ENCODE measurements at regions not wholly inside any gene's neighbourhood (a gene's known extent, or its start where the extent isn't known, plus 50 kb on each side); places are given as distances from the start of the nearest gene placed in this dataset.

GRCh38 chr9:13627502-13627901 is 348.0 kb upstream of the MPDZ start:
- H3K9ac ChIP-seq (ENCODE audit: low read depth in 1 of 2, low read length in 2 of 2): no peak overlapping the region
- no peak overlapping the region for H3K4me3 ChIP-seq (ENCODE audit: low read depth in 1 of 3, low read length in 3 of 3)
- H3K36me3 ChIP-seq (ENCODE audit: control insufficient read depth in 4 of 4, insufficient read depth in 3 of 4, low read depth in 1 of 4, low read length in 3 of 4): no peaks in the 10 kb centered on the region
- peaks cover 0 to 3% (median under 1%) of the 10 kb centered on the region in 4 donors for H3K9me3 ChIP-seq (ENCODE audit: control insufficient read depth in 4 of 4, low read length in 3 of 4)
- WGBS: 92% methylated on average over 3 of the region's 3 CpGs
- no peaks in the 10 kb centered on the region for H3K27me3 ChIP-seq (ENCODE audit: control insufficient read depth in 4 of 4, insufficient read depth in 4 of 4, low read length in 3 of 4)
- DNase-seq (ENCODE audit: low spot score): no peak
- TF ChIP-seq FOXA2 (IDR thresholded peaks at IDR 0.05) (no peak), NR2F2 (IDR thresholded peaks at IDR 0.05) (no peak), RXRA (IDR thresholded peaks at IDR 0.05) (no peak)
- TF ChIP-seq, protein P1, sequence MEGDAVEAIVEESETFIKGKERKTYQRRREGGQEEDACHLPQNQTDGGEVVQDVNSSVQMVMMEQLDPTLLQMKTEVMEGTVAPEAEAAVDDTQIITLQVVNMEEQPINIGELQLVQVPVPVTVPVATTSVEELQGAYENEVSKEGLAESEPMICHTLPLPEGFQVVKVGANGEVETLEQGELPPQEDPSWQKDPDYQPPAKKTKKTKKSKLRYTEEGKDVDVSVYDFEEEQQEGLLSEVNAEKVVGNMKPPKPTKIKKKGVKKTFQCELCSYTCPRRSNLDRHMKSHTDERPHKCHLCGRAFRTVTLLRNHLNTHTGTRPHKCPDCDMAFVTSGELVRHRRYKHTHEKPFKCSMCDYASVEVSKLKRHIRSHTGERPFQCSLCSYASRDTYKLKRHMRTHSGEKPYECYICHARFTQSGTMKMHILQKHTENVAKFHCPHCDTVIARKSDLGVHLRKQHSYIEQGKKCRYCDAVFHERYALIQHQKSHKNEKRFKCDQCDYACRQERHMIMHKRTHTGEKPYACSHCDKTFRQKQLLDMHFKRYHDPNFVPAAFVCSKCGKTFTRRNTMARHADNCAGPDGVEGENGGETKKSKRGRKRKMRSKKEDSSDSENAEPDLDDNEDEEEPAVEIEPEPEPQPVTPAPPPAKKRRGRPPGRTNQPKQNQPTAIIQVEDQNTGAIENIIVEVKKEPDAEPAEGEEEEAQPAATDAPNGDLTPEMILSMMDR (IDR thresholded peaks at IDR 0.05; ENCODE audit: low read depth, low read length, missing input control): no peak
- H3K4me1 ChIP-seq (ENCODE audit: control insufficient read depth in 4 of 4, insufficient read depth in 4 of 4, low read length in 3 of 4): no peaks in the 10 kb centered on the region
- no peak overlapping the region for H3K27ac ChIP-seq (ENCODE audit: low read depth in 1 of 2, low read length in 2 of 2)

- no peak for TF ChIP-seq GABPA (IDR thresholded peaks at IDR 0.05 in 1 of 2, conservative IDR thresholded peaks at IDR 0.05 in 1 of 2)
- TF ChIP-seq SP1 (IDR thresholded peaks at IDR 0.05): no peak
- TF ChIP-seq YY1 (IDR thresholded peaks at IDR 0.05): no peak
- TF ChIP-seq NR2F2 (IDR thresholded peaks at IDR 0.05): no peak
- TF ChIP-seq FOXA2 (IDR thresholded peaks at IDR 0.05): no peak
- no peak for TF ChIP-seq ATF3 (IDR thresholded peaks at IDR 0.05)
- no peak for TF ChIP-seq MAX (IDR thresholded peaks at IDR 0.05)
- no peak for TF ChIP-seq TAF1 (conservative IDR thresholded peaks at IDR 0.05)
- TF ChIP-seq ZBTB33 (IDR thresholded peaks at IDR 0.05): no peak
- no peak for TF ChIP-seq EGR1 (IDR thresholded peaks at IDR 0.05; ENCODE audit: low read depth in 2 of 2)
- no peak for TF ChIP-seq HNF4A (conservative IDR thresholded peaks at IDR 0.05)
- no peak for TF ChIP-seq RXRA (IDR thresholded peaks at IDR 0.05)
- TF ChIP-seq JUND (IDR thresholded peaks at IDR 0.05): no peak
- no peak for TF ChIP-seq HNF4G (IDR thresholded peaks at IDR 0.05)
- Histone ChIP-seq H3K9me3 (ENCODE audit: control insufficient read depth in 4 of 4, low read length in 3 of 4) (peaks cover 0 to 3% (median under 1%) of the 10 kb centered on the region in 4 donors), H3K9ac (ENCODE audit: low read depth in 1 of 2, low read length in 2 of 2) (no peak overlapping the region), H3K4me1 (ENCODE audit: control insufficient read depth in 4 of 4, insufficient read depth in 4 of 4, low read length in 3 of 4) (no peaks in the 10 kb centered on the region), H3K36me3 (ENCODE audit: control insufficient read depth in 4 of 4, insufficient read depth in 3 of 4, low read depth in 1 of 4, low read length in 3 of 4) (no peaks in the 10 kb centered on the region), H3K27me3 (ENCODE audit: control insufficient read depth in 4 of 4, insufficient read depth in 4 of 4, low read length in 3 of 4) (no peaks in the 10 kb centered on the region), H3K4me3 (ENCODE audit: low read depth in 1 of 3, low read length in 3 of 3) (no peak overlapping the region), H3K27ac (ENCODE audit: low read depth in 1 of 2, low read length in 2 of 2) (no peak overlapping the region)
- no peak for DNase-seq (ENCODE audit: low spot score)
- 85% methylated on average over 3 of the region's 3 CpGs for WGBS
Observed at GRCh38 chr9:13627071-13627470, 347.6 kb upstream of the MPDZ start.

GRCh38 chr9:13626601-13627000 is 347.1 kb upstream of the MPDZ start:
- no peak overlapping the region for H3K9ac ChIP-seq (ENCODE audit: low read depth in 1 of 2, low read length in 2 of 2)
- no peak overlapping the region for H3K4me3 ChIP-seq (ENCODE audit: low read depth in 1 of 3, low read length in 3 of 3)
- DNase-seq (ENCODE audit: low spot score): no peak
- no peak overlapping the region for H3K27ac ChIP-seq (ENCODE audit: low read depth in 1 of 2, low read length in 2 of 2)
- no peaks in the 10 kb centered on the region for H3K27me3 ChIP-seq (ENCODE audit: control insufficient read depth in 4 of 4, insufficient read depth in 4 of 4, low read length in 3 of 4)
- no peaks in the 10 kb centered on the region for H3K36me3 ChIP-seq (ENCODE audit: control insufficient read depth in 4 of 4, insufficient read depth in 3 of 4, low read depth in 1 of 4, low read length in 3 of 4)
- no peaks in the 10 kb centered on the region for H3K4me1 ChIP-seq (ENCODE audit: control insufficient read depth in 4 of 4, insufficient read depth in 4 of 4, low read length in 3 of 4)
- H3K9me3 ChIP-seq (ENCODE audit: control insufficient read depth in 4 of 4, low read length in 3 of 4): peaks cover 0 to 3% (median under 1%) of the 10 kb centered on the region in 4 donors
- WGBS: 67% methylated on average over 1 of the region's 1 CpG
- TF ChIP-seq FOXA1 (IDR thresholded peaks at IDR 0.05) (no peak), RXRA (IDR thresholded peaks at IDR 0.05) (no peak), FOXA2 (IDR thresholded peaks at IDR 0.05) (no peak), REST (IDR thresholded peaks at IDR 0.05) (no peak), ATF3 (IDR thresholded peaks at IDR 0.05) (no peak), YY1 (IDR thresholded peaks at IDR 0.05) (no peak), SP1 (IDR thresholded peaks at IDR 0.05) (no peak), ZBTB33 (IDR thresholded peaks at IDR 0.05) (no peak), GABPA (IDR thresholded peaks at IDR 0.05 in 1 of 2, conservative IDR thresholded peaks at IDR 0.05 in 1 of 2) (no peak)
